OCI-LY7 (cell line): ENCODE measurements at regions not wholly inside any gene's neighbourhood (a gene's known extent, or its start where the extent isn't known, plus 50 kb on each side); places are given as distances from the start of the nearest gene placed in this dataset.

Source experiments
- BruUV-seq: library from RNA; stranded (reverse); fragments of 400-500 nt; replicated peaks from 2 replicates; lab custom pipeline; 2021; lab: Mats Ljungman, UMichigan
- CTCF ChIA-PET: fragments of 300-600 bp; sonication (Branson Sonifier 250); formaldehyde crosslinking; loops from one replicate; lab custom pipeline; 2022; ENCODE audit warnings: antibody characterized with exemption; ENCODE audit not compliant: unreplicated experiment; lab: Charles Lee
- POLR2A ChIA-PET: fragments of 300-600 bp; sonication (Branson Sonifier 250); formaldehyde crosslinking; loops from one replicate; lab custom pipeline; 2022; ENCODE audit warnings: antibody characterized with exemption; lab: Charles Lee
- DNase-seq: peaks from one replicate; pipeline ENCODE4 v3.0.0-alpha.2; 2015; ENCODE audit warnings: low spot score
- H2AFZ ChIP-seq: fragments of 200-600 bp; sonication (generic), shearing (Covaris generic); 2 replicates; pipeline ENCODE4 v1.6.1; 2014; ENCODE audit warnings: mild to moderate bottlenecking, antibody characterized with exemption, low read length, moderate library complexity
- H3K27ac ChIP-seq: fragments of 200-600 bp; sonication (generic); 2 replicates; pipeline ENCODE4 v1.5.1; 2014; ENCODE audit warnings: mixed run types, low read depth, mild to moderate bottlenecking, moderate library complexity, low read length, inconsistent platforms; ENCODE audit not compliant: poor library complexity, severe bottlenecking
- H3K36me3 ChIP-seq: fragments of 200-600 bp; sonication (generic); 2 replicates; pipeline ENCODE4 v1.6.1; 2014; ENCODE audit warnings: mild to moderate bottlenecking, antibody characterized with exemption, low read length, moderate library complexity, mixed read lengths; ENCODE audit not compliant: insufficient read depth
- H3K4me1 ChIP-seq: fragments of 200-600 bp; sonication (generic); 2 replicates; pipeline ENCODE4 v1.5.1; 2014; ENCODE audit warnings: mild to moderate bottlenecking, low read length; ENCODE audit not compliant: insufficient read depth, poor library complexity, severe bottlenecking
- H3K4me2 ChIP-seq: fragments of 200-600 bp; sonication (generic); 2 replicates; pipeline ENCODE4 v1.6.1; 2014; ENCODE audit warnings: mild to moderate bottlenecking, low read length
- H3K4me3 ChIP-seq: fragments of 200-600 bp; sonication (generic); 2 replicates; pipeline ENCODE4 v1.5.1; 2014; ENCODE audit warnings: mild to moderate bottlenecking, low read depth, low read length; ENCODE audit not compliant: poor library complexity, severe bottlenecking
- H3K79me2 ChIP-seq: fragments of 200-600 bp; sonication (generic); 2 replicates; pipeline ENCODE4 v1.6.1; 2016; ENCODE audit warnings: low read depth, mild to moderate bottlenecking, low read length, moderate library complexity, mixed read lengths; ENCODE audit not compliant: insufficient read depth
- H3K9me2 ChIP-seq: fragments of 200-600 bp; sonication (generic); 2 replicates; pipeline ENCODE4 v1.6.1; 2016; ENCODE audit warnings: mild to moderate bottlenecking, low read length, mixed read lengths; ENCODE audit not compliant: insufficient read depth
- H3K9me3 ChIP-seq: fragments of 200-600 bp; sonication (generic); 2 replicates; pipeline ENCODE4 v1.6.1; 2014; ENCODE audit warnings: mild to moderate bottlenecking, mixed run types, low read length, mixed read lengths
- H4K20me1 ChIP-seq: fragments of 200-600 bp; sonication (generic); 2 replicates; pipeline ENCODE4 v1.6.1; 2014; ENCODE audit warnings: mild to moderate bottlenecking, antibody characterized with exemption, low read length, moderate library complexity, mixed read lengths; ENCODE audit not compliant: insufficient read depth
- CTCF ChIP-seq: fragments of 200-600 bp; sonication (generic); conservative IDR thresholded peaks from 2 replicates; pipeline ENCODE4 v1.5.1; 2014; ENCODE audit warnings: mild to moderate bottlenecking, antibody characterized with exemption, low read length, moderate library complexity, mixed read lengths
- EZH2phosphoT487 ChIP-seq: fragments of 200-600 bp; sonication (generic); IDR thresholded peaks from 2 replicates; pipeline ENCODE4 v1.6.1; 2018; ENCODE audit warnings: low read depth, borderline replicate concordance, mild to moderate bottlenecking, mixed run types, antibody characterized with exemption, low read length, moderate library complexity, mixed read lengths
- intact Hi-C: fragments of 100-400 bp; cut with micrococcal nuclease; formaldehyde crosslinking; loops from one replicate; pipeline ENCODE4 v1.10.0; 2022; ENCODE audit not compliant: unreplicated experiment

DNA sequence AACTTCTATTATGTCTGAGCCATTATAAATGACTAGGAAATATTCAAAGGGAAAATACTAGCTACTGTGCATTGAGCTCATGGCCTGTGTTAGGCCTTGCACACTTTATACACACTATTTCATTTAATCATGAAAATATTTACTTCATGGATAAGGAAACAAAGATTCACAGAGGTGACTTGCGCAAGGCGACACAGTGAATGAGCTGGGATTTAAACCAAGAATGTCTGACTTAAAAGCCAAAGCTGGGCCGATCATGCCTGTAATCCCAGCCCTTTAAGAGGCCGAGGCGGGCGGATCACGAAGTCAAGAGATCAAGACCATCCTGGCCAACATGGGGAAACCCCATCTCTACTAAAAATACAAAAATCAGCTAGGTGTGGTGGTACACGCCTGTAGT, 231.5 kb downstream of the MIAT start:
- ChIA-PET CTCF (interaction anchor here (0.6 kb wide), 1 partner anchor 30 kb away, joined by 3 read pairs; no protein-coding TSS in a partner anchor), POLR2A (no interaction called here)

DNA sequence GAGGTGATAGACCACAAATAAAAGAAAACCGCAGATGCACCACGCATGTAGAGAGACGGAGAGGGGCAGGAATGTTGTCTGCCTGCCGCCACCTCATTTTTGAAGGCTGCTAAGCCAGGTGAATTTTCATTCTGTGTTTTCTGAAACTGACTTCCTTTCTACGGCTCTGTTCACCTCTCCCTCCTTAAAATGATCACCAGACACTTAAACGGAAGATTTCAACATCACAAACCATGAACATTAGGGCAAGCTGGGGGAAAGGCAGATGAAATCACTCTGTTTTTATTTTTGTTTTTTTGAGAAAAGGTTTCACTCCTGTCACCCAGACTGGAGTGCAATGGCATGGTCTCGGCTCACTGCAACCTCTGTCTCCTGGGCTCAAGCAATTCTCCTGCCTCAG, 232.4 kb downstream of the MIAT start:
- H2AFZ ChIP-seq, result no peak overlapping the region
- H3K36me3 ChIP-seq, result no peaks in the 10 kb centered on the region
- no peaks in the 10 kb centered on the region for H3K9me2 ChIP-seq
- intact Hi-C loops, result no loop called here
- BruUV-seq, result no TSS peak
- POLR2A ChIA-PET, result no interaction called here
- TF ChIP-seq CTCF (no peak), EZH2phosphoT487 (no peak)
- no peak overlapping the region for H3K27ac ChIP-seq
- no peak overlapping the region for H3K4me2 ChIP-seq
- H3K79me2 ChIP-seq, result no peaks in the 10 kb centered on the region
- H3K4me1 ChIP-seq, result no peaks in the 10 kb centered on the region
- H3K9me3 ChIP-seq, result no peaks in the 10 kb centered on the region
- DNase-seq, result no peak
- CTCF ChIA-PET, result interaction anchor here (0.6 kb wide), 1 partner anchor 31 kb away, joined by 3 read pairs; no protein-coding TSS in a partner anchor
- H4K20me1 ChIP-seq, result no peaks in the 10 kb centered on the region
- no peak overlapping the region for H3K4me3 ChIP-seq

More for the DNA sequence above, 231.5 kb downstream of the MIAT start:
- no peaks in the 10 kb centered on the region for H3K9me3 ChIP-seq
- H3K27ac ChIP-seq, result no peak overlapping the region
- no peak for TF ChIP-seq CTCF
- no peak for TF ChIP-seq EZH2phosphoT487
- H3K9me2 ChIP-seq, result no peaks in the 10 kb centered on the region
- no peaks in the 10 kb centered on the region for H3K36me3 ChIP-seq
- no peak for DNase-seq
- no peak overlapping the region for H2AFZ ChIP-seq
- H3K4me3 ChIP-seq, result no peak overlapping the region
- no peaks in the 10 kb centered on the region for H4K20me1 ChIP-seq
- BruUV-seq, result no TSS peak
- no peak overlapping the region for H3K4me2 ChIP-seq
- no peaks in the 10 kb centered on the region for H3K4me1 ChIP-seq
- no peaks in the 10 kb centered on the region for H3K79me2 ChIP-seq
- intact Hi-C loops, result no loop called here

DNA sequence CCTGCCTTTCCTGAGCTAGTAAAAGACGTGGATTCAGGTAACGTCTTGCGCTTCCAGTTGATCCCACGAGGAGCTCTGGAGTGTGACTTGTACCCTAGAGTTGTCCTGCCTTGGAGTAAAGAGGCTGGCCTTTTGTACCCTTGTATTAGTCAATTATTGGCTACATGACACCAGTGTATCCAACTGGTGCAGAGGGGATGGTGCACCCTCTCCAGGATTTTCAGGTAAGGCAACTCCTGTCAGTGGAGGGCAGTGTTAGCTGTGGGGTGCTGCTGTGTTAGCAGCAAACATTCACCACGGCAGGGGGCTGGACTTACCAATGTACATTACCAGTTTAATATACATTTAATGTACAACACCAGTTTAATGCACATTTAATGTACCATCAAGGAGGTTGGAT, 233.5 kb downstream of the MIAT start:
- BruUV-seq, result no TSS peak
- TF ChIP-seq EZH2phosphoT487 (no peak), CTCF (peak; percentile 53)
- peak; percentile 7 for DNase-seq
- no peaks in the 10 kb centered on the region for H3K4me1 ChIP-seq
- CTCF ChIA-PET, result no interaction called here
- H3K9me2 ChIP-seq, result no peaks in the 10 kb centered on the region
- no peak overlapping the region for H2AFZ ChIP-seq
- no peak overlapping the region for H3K4me2 ChIP-seq
- intact Hi-C loops, result no loop called here
- H3K4me3 ChIP-seq, result no peak overlapping the region
- no peaks in the 10 kb centered on the region for H3K9me3 ChIP-seq
- no peak overlapping the region for H3K27ac ChIP-seq
- no peaks in the 10 kb centered on the region for H3K36me3 ChIP-seq
- no peaks in the 10 kb centered on the region for H4K20me1 ChIP-seq
- H3K79me2 ChIP-seq, result no peaks in the 10 kb centered on the region
- POLR2A ChIA-PET, result interaction anchor here (0.6 kb wide), 1 partner anchor 1681 kb away, joined by 3 read pairs; no protein-coding TSS in a partner anchor
